ENCODE measurements at regions not wholly inside any gene's neighbourhood (a gene's known extent, or its start where the extent isn't known, plus 50 kb on each side); places are given as distances from the start of the nearest gene placed in this dataset.
"Not testable (repeated sequence)": the region's sequence is repeated elsewhere in the genome, so short reads cannot be mapped to it uniquely, and the experiment has no call there.

GRCh38 chr16:88223696-88224095 is 159.1 kb upstream of the ZNF469 start:
- not testable (repeated sequence) for H3K79me2 ChIP-seq (ENCODE audit: insufficient read depth, low read length); H3K27me3 ChIP-seq (ENCODE audit: insufficient read depth, low read length, poor library complexity); H3K4me2 ChIP-seq (ENCODE audit: insufficient read depth, low read length); H3K9me3 ChIP-seq (ENCODE audit: insufficient read depth, low read length, severe bottlenecking); DNase-seq; H3K27ac ChIP-seq (ENCODE audit: low read length); H3K4me3 ChIP-seq (ENCODE audit: low read depth in 1 of 2, low read length in 2 of 2); H3K36me3 ChIP-seq (ENCODE audit: insufficient read depth, low read length); H4K20me1 ChIP-seq (ENCODE audit: insufficient read depth, low read length); H3K9ac ChIP-seq (ENCODE audit: low read depth, low read length); ATAC-seq (ENCODE audit: insufficient read depth, low read depth); H2AFZ ChIP-seq (ENCODE audit: low read depth, low read length); H3K4me1 ChIP-seq (ENCODE audit: insufficient read depth, low read length)

- H4K20me1 ChIP-seq (ENCODE audit: insufficient read depth, low read length); ATAC-seq (ENCODE audit: insufficient read depth, low read depth); DNase-seq; H3K79me2 ChIP-seq (ENCODE audit: insufficient read depth, low read length); H2AFZ ChIP-seq (ENCODE audit: low read depth, low read length); H3K4me2 ChIP-seq (ENCODE audit: insufficient read depth, low read length); H3K4me3 ChIP-seq (ENCODE audit: low read depth in 1 of 2, low read length in 2 of 2); H3K36me3 ChIP-seq (ENCODE audit: insufficient read depth, low read length); H3K4me1 ChIP-seq (ENCODE audit: insufficient read depth, low read length); H3K27me3 ChIP-seq (ENCODE audit: insufficient read depth, low read length, poor library complexity); H3K9ac ChIP-seq (ENCODE audit: low read depth, low read length); H3K9me3 ChIP-seq (ENCODE audit: insufficient read depth, low read length, severe bottlenecking); H3K27ac ChIP-seq (ENCODE audit: low read length): not testable (repeated sequence)
These were observed 158.4 kb upstream of the ZNF469 start for GRCh38 chr16:88224131-88224898.

GRCh38 chr16:88225640-88226230 is 157.0 kb upstream of the ZNF469 start:
- H2AFZ ChIP-seq (ENCODE audit: low read depth, low read length); H3K36me3 ChIP-seq (ENCODE audit: insufficient read depth, low read length); H4K20me1 ChIP-seq (ENCODE audit: insufficient read depth, low read length); DNase-seq; H3K4me3 ChIP-seq (ENCODE audit: low read depth in 1 of 2, low read length in 2 of 2); ATAC-seq (ENCODE audit: insufficient read depth, low read depth); H3K9me3 ChIP-seq (ENCODE audit: insufficient read depth, low read length, severe bottlenecking); H3K79me2 ChIP-seq (ENCODE audit: insufficient read depth, low read length); H3K27me3 ChIP-seq (ENCODE audit: insufficient read depth, low read length, poor library complexity); H3K9ac ChIP-seq (ENCODE audit: low read depth, low read length); H3K4me2 ChIP-seq (ENCODE audit: insufficient read depth, low read length); H3K27ac ChIP-seq (ENCODE audit: low read length); H3K4me1 ChIP-seq (ENCODE audit: insufficient read depth, low read length): not testable (repeated sequence)

GRCh38 chr16:88226302-88226701 is 156.5 kb upstream of the ZNF469 start:
- H3K79me2 ChIP-seq (ENCODE audit: insufficient read depth, low read length); H3K27ac ChIP-seq (ENCODE audit: low read length); H3K4me3 ChIP-seq (ENCODE audit: low read depth in 1 of 2, low read length in 2 of 2); H3K9ac ChIP-seq (ENCODE audit: low read depth, low read length); H3K27me3 ChIP-seq (ENCODE audit: insufficient read depth, low read length, poor library complexity); H4K20me1 ChIP-seq (ENCODE audit: insufficient read depth, low read length); H3K9me3 ChIP-seq (ENCODE audit: insufficient read depth, low read length, severe bottlenecking); H3K4me2 ChIP-seq (ENCODE audit: insufficient read depth, low read length); DNase-seq; H3K36me3 ChIP-seq (ENCODE audit: insufficient read depth, low read length); ATAC-seq (ENCODE audit: insufficient read depth, low read depth); H3K4me1 ChIP-seq (ENCODE audit: insufficient read depth, low read length); H2AFZ ChIP-seq (ENCODE audit: low read depth, low read length): not testable (repeated sequence)

GRCh38 chr16:88227026-88227721 is 155.6 kb upstream of the ZNF469 start:
- H3K9ac ChIP-seq (ENCODE audit: low read depth, low read length); H3K36me3 ChIP-seq (ENCODE audit: insufficient read depth, low read length); H3K4me3 ChIP-seq (ENCODE audit: low read depth in 1 of 2, low read length in 2 of 2); DNase-seq; H4K20me1 ChIP-seq (ENCODE audit: insufficient read depth, low read length); H2AFZ ChIP-seq (ENCODE audit: low read depth, low read length); H3K27ac ChIP-seq (ENCODE audit: low read length); H3K79me2 ChIP-seq (ENCODE audit: insufficient read depth, low read length); ATAC-seq (ENCODE audit: insufficient read depth, low read depth); H3K4me2 ChIP-seq (ENCODE audit: insufficient read depth, low read length); H3K4me1 ChIP-seq (ENCODE audit: insufficient read depth, low read length); H3K27me3 ChIP-seq (ENCODE audit: insufficient read depth, low read length, poor library complexity); H3K9me3 ChIP-seq (ENCODE audit: insufficient read depth, low read length, severe bottlenecking): not testable (repeated sequence)

GRCh38 chr16:88227722-88228482 is 154.9 kb upstream of the ZNF469 start:
- not testable (repeated sequence) for H3K4me1 ChIP-seq (ENCODE audit: insufficient read depth, low read length); H3K79me2 ChIP-seq (ENCODE audit: insufficient read depth, low read length); H3K4me2 ChIP-seq (ENCODE audit: insufficient read depth, low read length); H3K36me3 ChIP-seq (ENCODE audit: insufficient read depth, low read length); H3K27me3 ChIP-seq (ENCODE audit: insufficient read depth, low read length, poor library complexity); H3K4me3 ChIP-seq (ENCODE audit: low read depth in 1 of 2, low read length in 2 of 2); H3K9ac ChIP-seq (ENCODE audit: low read depth, low read length); H3K27ac ChIP-seq (ENCODE audit: low read length); DNase-seq; H3K9me3 ChIP-seq (ENCODE audit: insufficient read depth, low read length, severe bottlenecking); ATAC-seq (ENCODE audit: insufficient read depth, low read depth); H4K20me1 ChIP-seq (ENCODE audit: insufficient read depth, low read length); H2AFZ ChIP-seq (ENCODE audit: low read depth, low read length)

GRCh38 chr16:88228751-88229150 is 154.0 kb upstream of the ZNF469 start:
- not testable (repeated sequence) for H3K27me3 ChIP-seq (ENCODE audit: insufficient read depth, low read length, poor library complexity); H4K20me1 ChIP-seq (ENCODE audit: insufficient read depth, low read length); H3K4me1 ChIP-seq (ENCODE audit: insufficient read depth, low read length); H3K4me3 ChIP-seq (ENCODE audit: low read depth in 1 of 2, low read length in 2 of 2); H3K36me3 ChIP-seq (ENCODE audit: insufficient read depth, low read length); H2AFZ ChIP-seq (ENCODE audit: low read depth, low read length); H3K9me3 ChIP-seq (ENCODE audit: insufficient read depth, low read length, severe bottlenecking); H3K9ac ChIP-seq (ENCODE audit: low read depth, low read length); H3K27ac ChIP-seq (ENCODE audit: low read length); ATAC-seq (ENCODE audit: insufficient read depth, low read depth); DNase-seq; H3K4me2 ChIP-seq (ENCODE audit: insufficient read depth, low read length); H3K79me2 ChIP-seq (ENCODE audit: insufficient read depth, low read length)
